ENCODE measurements at regions not wholly inside any gene's neighbourhood (a gene's known extent, or its start where the extent isn't known, plus 50 kb on each side); places are given as distances from the start of the nearest gene placed in this dataset.
A peak's percentile ranks its signal among the peaks of the same experiment; 100 is the strongest.

- H3K36me3 Mint-ChIP-seq (ENCODE audit: low read depth), result no peaks in the 10 kb centered on the region
- no peaks in the 10 kb centered on the region for H3K27me3 Mint-ChIP-seq (ENCODE audit: low read depth, poor library complexity)
- H3K4me1 Mint-ChIP-seq, result no peaks in the 10 kb centered on the region
- no peak for DNase-seq
- no peak for TF ChIP-seq CTCF (IDR thresholded peaks at IDR 0.05)
- H3K9me3 Mint-ChIP-seq, result peaks cover 7% of the 10 kb centered on the region
- no peak overlapping the region for H3K27ac Mint-ChIP-seq
- no peak overlapping the region for H3K4me3 Mint-ChIP-seq
Observed at GRCh38 chr9:119544492-119544891, 175.3 kb upstream of the BRINP1 start.

GRCh38 chr9:119537138-119537537 is 167.9 kb upstream of the BRINP1 start:
- H3K27me3 Mint-ChIP-seq (ENCODE audit: low read depth, poor library complexity), result peaks cover 6% of the 10 kb centered on the region

GRCh38 chr9:119533504-119533903 is 164.3 kb upstream of the BRINP1 start:
- TF ChIP-seq CTCF (IDR thresholded peaks at IDR 0.05), result no peak
- Mint-ChIP-seq H3K27me3 (ENCODE audit: low read depth, poor library complexity) (peaks cover 6% of the 10 kb centered on the region), H3K36me3 (ENCODE audit: low read depth) (no peaks in the 10 kb centered on the region), H3K27ac (no peak overlapping the region), H3K4me1 (peaks cover 16% of the 10 kb centered on the region), H3K4me3 (no peak overlapping the region), H3K9me3 (no peaks in the 10 kb centered on the region)
- DNase-seq, result peak; percentile 50

More at GRCh38 chr9:119537138-119537537, 167.9 kb upstream of the BRINP1 start:
- H3K27ac Mint-ChIP-seq, result no peak overlapping the region
- no peak for TF ChIP-seq CTCF (IDR thresholded peaks at IDR 0.05)
- DNase-seq, result no peak
- peaks cover 16% of the 10 kb centered on the region for H3K4me1 Mint-ChIP-seq
- H3K9me3 Mint-ChIP-seq, result no peaks in the 10 kb centered on the region
- H3K36me3 Mint-ChIP-seq (ENCODE audit: low read depth), result no peaks in the 10 kb centered on the region
- no peak overlapping the region for H3K4me3 Mint-ChIP-seq

- Mint-ChIP-seq H3K4me3 (no peak overlapping the region), H3K4me1 (no peaks in the 10 kb centered on the region)
Observed at GRCh38 chr9:119526698-119527097, 157.5 kb upstream of the BRINP1 start.

GRCh38 chr9:119523508-119523907 is 154.3 kb upstream of the BRINP1 start:
- DNase-seq, result no peak
- H3K4me1 Mint-ChIP-seq, result no peaks in the 10 kb centered on the region
- no peaks in the 10 kb centered on the region for H3K9me3 Mint-ChIP-seq
- no peak for TF ChIP-seq CTCF (IDR thresholded peaks at IDR 0.05)
- H3K36me3 Mint-ChIP-seq (ENCODE audit: low read depth), result no peaks in the 10 kb centered on the region
- H3K27ac Mint-ChIP-seq, result no peak overlapping the region
- peaks cover 9% of the 10 kb centered on the region for H3K27me3 Mint-ChIP-seq (ENCODE audit: low read depth, poor library complexity)
- H3K4me3 Mint-ChIP-seq, result no peak overlapping the region

More at GRCh38 chr9:119526698-119527097, 157.5 kb upstream of the BRINP1 start:
- no peak for DNase-seq
- Mint-ChIP-seq H3K36me3 (ENCODE audit: low read depth) (no peaks in the 10 kb centered on the region), H3K9me3 (no peaks in the 10 kb centered on the region), H3K27me3 (ENCODE audit: low read depth, poor library complexity) (peaks cover 9% of the 10 kb centered on the region), H3K27ac (no peak overlapping the region)
- no peak for TF ChIP-seq CTCF (IDR thresholded peaks at IDR 0.05)

- H3K36me3 Mint-ChIP-seq (ENCODE audit: low read depth), result no peaks in the 10 kb centered on the region
- peaks cover 9% of the 10 kb centered on the region for H3K27me3 Mint-ChIP-seq (ENCODE audit: low read depth, poor library complexity)
Observed at GRCh38 chr9:119522381-119522780, 153.1 kb upstream of the BRINP1 start.

More at GRCh38 chr9:119522381-119522780, 153.1 kb upstream of the BRINP1 start:
- TF ChIP-seq CTCF (IDR thresholded peaks at IDR 0.05), result no peak
- Mint-ChIP-seq H3K4me3 (no peak overlapping the region), H3K9me3 (no peaks in the 10 kb centered on the region), H3K27ac (no peak overlapping the region), H3K4me1 (no peaks in the 10 kb centered on the region)
- no peak for DNase-seq

Measured in nephron progenitor cell (in vitro differentiated cells).